ENCODE measurements at regions not wholly inside any gene's neighbourhood (a gene's known extent, or its start where the extent isn't known, plus 50 kb on each side); places are given as distances from the start of the nearest gene placed in this dataset.

GRCh38 chr14:24715239-24715638 is 81.2 kb upstream of the GZMB start:
- no peak overlapping the region for H3K4me3 ChIP-seq (ENCODE audit: insufficient read length, low read depth)
- no peaks in the 10 kb centered on the region for H3K27me3 ChIP-seq (ENCODE audit: insufficient read depth, insufficient read length)
- no peaks in the 10 kb centered on the region for H3K9me3 ChIP-seq (ENCODE audit: insufficient read depth, low read length)
- DNase-seq (ENCODE audit: low read depth, low spot score) = no peak
- H3K4me1 ChIP-seq (ENCODE audit: insufficient read depth, insufficient read length) = no peaks in the 10 kb centered on the region
- H3K36me3 ChIP-seq (ENCODE audit: insufficient read depth, insufficient read length, low read length) = no peaks in the 10 kb centered on the region
- no peak overlapping the region for H3K9ac ChIP-seq (ENCODE audit: insufficient read length, low read depth)
- TF ChIP-seq SUZ12 (IDR thresholded peaks at IDR 0.05; ENCODE audit: extremely low read depth, insufficient read depth, insufficient read length) (no peak), YY1 (IDR thresholded peaks at IDR 0.05; ENCODE audit: insufficient read depth, insufficient read length) (no peak), ZNF274 (IDR thresholded peaks at IDR 0.05; ENCODE audit: low read depth, low read length) (no peak)

DNA sequence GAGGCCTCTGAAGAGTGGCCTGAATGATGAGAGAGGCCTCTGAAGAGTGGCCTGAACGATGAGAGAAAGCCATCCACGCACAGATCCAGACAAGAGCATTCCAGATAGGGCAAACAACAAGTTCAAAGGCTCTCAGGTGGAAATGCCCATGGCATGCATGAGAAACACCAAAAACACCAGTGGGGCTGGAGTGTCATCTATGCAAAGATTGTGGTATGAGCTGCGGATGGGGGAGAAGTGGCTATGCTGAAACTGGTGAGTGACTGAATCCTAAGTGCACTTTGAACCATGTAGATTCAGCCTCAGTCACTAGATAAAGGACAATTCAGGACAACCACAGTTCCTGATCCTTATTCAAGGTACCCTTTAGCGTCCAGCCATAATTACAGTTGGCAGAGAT is 79.4 kb upstream of the GZMB start:
- Histone ChIP-seq H3K36me3 (ENCODE audit: insufficient read depth, insufficient read length, low read length) (no peaks in the 10 kb centered on the region), H3K4me3 (ENCODE audit: insufficient read length, low read depth) (no peak overlapping the region), H3K9me3 (ENCODE audit: insufficient read depth, low read length) (no peaks in the 10 kb centered on the region), H3K9ac (ENCODE audit: insufficient read length, low read depth) (no peak overlapping the region), H3K4me1 (ENCODE audit: insufficient read depth, insufficient read length) (no peaks in the 10 kb centered on the region), H3K27me3 (ENCODE audit: insufficient read depth, insufficient read length) (no peaks in the 10 kb centered on the region)
- no peak for DNase-seq (ENCODE audit: low read depth, low spot score)
- TF ChIP-seq ZNF274 (IDR thresholded peaks at IDR 0.05; ENCODE audit: low read depth, low read length) = no peak

DNA sequence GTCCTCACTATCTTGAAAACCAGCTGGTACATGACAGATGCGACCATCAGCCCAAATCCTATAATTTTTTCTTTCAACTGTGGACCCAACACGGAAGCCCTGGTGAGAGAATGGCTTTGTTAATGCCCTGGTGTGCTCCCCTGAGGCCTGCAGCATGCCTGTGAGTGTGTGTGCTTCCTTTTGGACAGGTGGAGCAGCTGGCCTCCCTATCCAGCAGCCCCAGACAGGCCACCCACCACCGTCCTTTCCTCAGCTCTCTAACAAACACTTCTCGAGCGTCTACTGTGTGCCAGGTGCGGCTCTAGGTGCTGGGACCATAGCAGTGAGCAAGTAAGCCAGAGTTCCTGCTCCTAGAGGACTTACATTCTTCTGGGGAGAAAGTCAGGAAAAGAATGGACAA is 78.9 kb upstream of the GZMB start:
- H3K27me3 ChIP-seq (ENCODE audit: insufficient read depth, insufficient read length) = no peaks in the 10 kb centered on the region
- no peak overlapping the region for H3K9ac ChIP-seq (ENCODE audit: insufficient read length, low read depth)
- H3K4me3 ChIP-seq (ENCODE audit: insufficient read length, low read depth) = no peak overlapping the region
- H3K9me3 ChIP-seq (ENCODE audit: insufficient read depth, low read length) = no peaks in the 10 kb centered on the region
- TF ChIP-seq SUZ12 (IDR thresholded peaks at IDR 0.05; ENCODE audit: extremely low read depth, insufficient read depth, insufficient read length) (no peak), YY1 (IDR thresholded peaks at IDR 0.05; ENCODE audit: insufficient read depth, insufficient read length) (no peak), ZNF274 (IDR thresholded peaks at IDR 0.05; ENCODE audit: low read depth, low read length) (no peak)
- DNase-seq (ENCODE audit: low read depth, low spot score) = no peak
- no peaks in the 10 kb centered on the region for H3K36me3 ChIP-seq (ENCODE audit: insufficient read depth, insufficient read length, low read length)
- no peaks in the 10 kb centered on the region for H3K4me1 ChIP-seq (ENCODE audit: insufficient read depth, insufficient read length)

DNA sequence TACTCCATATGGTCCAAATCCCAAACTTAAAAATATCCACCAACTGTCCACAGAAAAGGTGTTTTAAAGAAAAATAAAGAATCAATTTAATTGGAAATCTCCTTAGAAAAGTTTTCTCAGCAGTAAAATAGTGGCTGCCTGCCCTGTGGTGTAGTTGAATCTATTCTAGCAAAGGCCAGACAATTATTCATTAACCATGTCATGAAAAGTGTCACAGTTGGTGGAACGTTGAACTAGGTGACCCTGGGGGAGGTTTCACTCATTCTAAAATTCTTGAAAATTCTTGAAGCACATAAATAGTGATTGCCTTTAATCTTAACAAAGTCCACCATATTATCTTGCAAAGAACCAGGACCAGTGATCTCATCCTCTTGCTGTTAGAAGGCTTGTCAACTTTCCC is 78.4 kb upstream of the GZMB start:
- no peak for TF ChIP-seq SUZ12 (IDR thresholded peaks at IDR 0.05; ENCODE audit: extremely low read depth, insufficient read depth, insufficient read length)
- Histone ChIP-seq H3K9ac (ENCODE audit: insufficient read length, low read depth) (no peak overlapping the region), H3K27me3 (ENCODE audit: insufficient read depth, insufficient read length) (no peaks in the 10 kb centered on the region), H3K9me3 (ENCODE audit: insufficient read depth, low read length) (no peaks in the 10 kb centered on the region), H3K4me1 (ENCODE audit: insufficient read depth, insufficient read length) (no peaks in the 10 kb centered on the region), H3K4me3 (ENCODE audit: insufficient read length, low read depth) (no peak overlapping the region), H3K36me3 (ENCODE audit: insufficient read depth, insufficient read length, low read length) (no peaks in the 10 kb centered on the region)
- DNase-seq (ENCODE audit: low read depth, low spot score) = no peak

DNA sequence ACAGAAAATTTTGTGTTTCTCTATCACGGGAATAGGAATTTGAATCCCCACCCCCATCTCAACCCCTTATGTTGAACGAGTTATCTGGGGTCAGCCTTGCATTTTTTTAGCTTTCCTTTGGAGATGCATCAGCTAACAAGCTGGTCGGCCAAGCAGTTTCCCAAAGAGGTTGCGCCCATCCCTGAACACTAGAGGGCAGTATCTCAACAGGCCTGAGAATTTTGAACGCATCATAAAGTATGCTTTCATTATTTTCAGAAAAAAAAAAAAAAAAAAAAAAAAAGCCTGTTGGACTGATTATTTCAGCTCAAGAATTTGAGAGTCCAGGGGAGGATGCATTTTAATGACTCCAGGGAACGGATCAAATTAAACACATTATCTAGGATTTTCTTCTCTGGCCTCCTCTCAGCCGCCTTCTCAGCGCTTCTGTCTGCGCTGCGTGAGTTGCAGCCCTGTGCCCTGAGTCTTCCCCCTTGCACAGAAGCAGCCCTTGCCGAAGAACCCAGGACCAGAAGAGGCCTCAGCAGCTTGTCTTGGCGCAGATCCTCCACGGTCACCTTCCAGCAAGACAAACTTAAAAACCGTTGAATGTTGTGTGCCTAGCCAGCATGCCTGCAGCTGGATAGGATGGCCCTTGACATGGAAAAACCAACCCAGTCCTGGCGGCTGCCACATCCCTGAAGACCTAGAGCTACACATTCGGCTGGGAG is 76.6 kb upstream of the GZMB start:
- H3K27me3 ChIP-seq (ENCODE audit: insufficient read depth, insufficient read length) = no peaks in the 10 kb centered on the region
- H3K9me3 ChIP-seq (ENCODE audit: insufficient read depth, low read length) = no peaks in the 10 kb centered on the region
- H3K36me3 ChIP-seq (ENCODE audit: insufficient read depth, insufficient read length, low read length) = no peaks in the 10 kb centered on the region
- H3K9ac ChIP-seq (ENCODE audit: insufficient read length, low read depth) = no peak overlapping the region
- DNase-seq (ENCODE audit: low read depth, low spot score) = peak; percentile 28
- H3K4me1 ChIP-seq (ENCODE audit: insufficient read depth, insufficient read length) = no peaks in the 10 kb centered on the region
- no peak for TF ChIP-seq ZNF274 (IDR thresholded peaks at IDR 0.05; ENCODE audit: low read depth, low read length)
- TF ChIP-seq SUZ12 (IDR thresholded peaks at IDR 0.05; ENCODE audit: extremely low read depth, insufficient read depth, insufficient read length) = no peak
- TF ChIP-seq YY1 (IDR thresholded peaks at IDR 0.05; ENCODE audit: insufficient read depth, insufficient read length) = no peak
- no peak overlapping the region for H3K4me3 ChIP-seq (ENCODE audit: insufficient read length, low read depth)

DNA sequence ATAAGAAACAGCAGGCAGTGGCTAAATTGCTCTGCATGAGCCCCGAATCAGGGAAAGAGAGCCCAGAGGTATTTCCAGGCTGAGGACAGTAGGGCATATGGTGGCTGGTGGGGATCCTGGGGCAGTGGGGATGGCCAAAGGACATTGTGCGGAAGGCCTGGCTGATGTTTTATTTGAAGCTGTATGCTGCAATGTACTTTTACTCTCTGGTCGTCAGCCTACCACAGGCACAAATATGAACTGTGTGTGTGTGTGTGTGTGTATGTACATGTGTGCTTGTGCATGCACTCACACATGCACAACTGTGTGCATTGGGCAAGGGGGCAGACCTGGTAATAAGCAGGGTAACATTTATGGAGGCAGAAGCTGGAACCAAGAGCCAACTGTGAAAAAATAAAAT is 74.7 kb upstream of the GZMB start:
- no peaks in the 10 kb centered on the region for H3K9me3 ChIP-seq (ENCODE audit: insufficient read depth, low read length)
- TF ChIP-seq ZNF274 (IDR thresholded peaks at IDR 0.05; ENCODE audit: low read depth, low read length) (no peak), YY1 (IDR thresholded peaks at IDR 0.05; ENCODE audit: insufficient read depth, insufficient read length) (no peak), SUZ12 (IDR thresholded peaks at IDR 0.05; ENCODE audit: extremely low read depth, insufficient read depth, insufficient read length) (no peak)
- no peaks in the 10 kb centered on the region for H3K27me3 ChIP-seq (ENCODE audit: insufficient read depth, insufficient read length)
- H3K9ac ChIP-seq (ENCODE audit: insufficient read length, low read depth) = no peak overlapping the region
- no peak for DNase-seq (ENCODE audit: low read depth, low spot score)
- no peaks in the 10 kb centered on the region for H3K4me1 ChIP-seq (ENCODE audit: insufficient read depth, insufficient read length)
- H3K36me3 ChIP-seq (ENCODE audit: insufficient read depth, insufficient read length, low read length) = no peaks in the 10 kb centered on the region
- H3K4me3 ChIP-seq (ENCODE audit: insufficient read length, low read depth) = no peak overlapping the region

DNA sequence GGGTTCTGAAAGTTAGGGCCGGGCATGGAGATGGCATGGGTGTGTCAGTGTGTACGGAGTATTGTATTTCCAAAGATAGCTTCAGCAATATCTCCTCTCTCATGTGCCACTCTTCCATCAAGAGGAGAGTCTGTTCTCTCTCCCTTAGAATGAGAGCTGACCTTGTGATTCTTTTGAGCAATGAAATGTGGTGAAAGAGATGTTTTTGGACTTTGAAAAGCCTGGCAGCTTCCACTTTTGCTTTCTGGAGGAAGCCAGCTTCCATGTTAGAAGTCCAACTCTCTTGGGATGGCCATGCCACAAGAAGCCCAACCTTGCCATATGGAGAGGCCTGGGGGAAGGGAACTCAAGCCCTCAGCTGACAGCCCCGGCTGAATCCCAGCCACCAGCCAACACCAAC is 72.4 kb upstream of the GZMB start:
- Histone ChIP-seq H3K4me1 (ENCODE audit: insufficient read depth, insufficient read length) (no peaks in the 10 kb centered on the region), H3K27me3 (ENCODE audit: insufficient read depth, insufficient read length) (no peaks in the 10 kb centered on the region), H3K4me3 (ENCODE audit: insufficient read length, low read depth) (no peak overlapping the region), H3K9me3 (ENCODE audit: insufficient read depth, low read length) (no peaks in the 10 kb centered on the region), H3K9ac (ENCODE audit: insufficient read length, low read depth) (no peak overlapping the region), H3K36me3 (ENCODE audit: insufficient read depth, insufficient read length, low read length) (no peaks in the 10 kb centered on the region)
- no peak for TF ChIP-seq YY1 (IDR thresholded peaks at IDR 0.05; ENCODE audit: insufficient read depth, insufficient read length)
- no peak for TF ChIP-seq SUZ12 (IDR thresholded peaks at IDR 0.05; ENCODE audit: extremely low read depth, insufficient read depth, insufficient read length)
- no peak for TF ChIP-seq ZNF274 (IDR thresholded peaks at IDR 0.05; ENCODE audit: low read depth, low read length)
- DNase-seq (ENCODE audit: low read depth, low spot score) = no peak

GRCh38 chr14:24705840-24706239 is 71.8 kb upstream of the GZMB start:
- no peak for DNase-seq (ENCODE audit: low read depth, low spot score)
- Histone ChIP-seq H3K4me1 (ENCODE audit: insufficient read depth, insufficient read length) (no peaks in the 10 kb centered on the region), H3K27me3 (ENCODE audit: insufficient read depth, insufficient read length) (no peaks in the 10 kb centered on the region), H3K4me3 (ENCODE audit: insufficient read length, low read depth) (no peak overlapping the region), H3K9ac (ENCODE audit: insufficient read length, low read depth) (no peak overlapping the region), H3K9me3 (ENCODE audit: insufficient read depth, low read length) (no peaks in the 10 kb centered on the region), H3K36me3 (ENCODE audit: insufficient read depth, insufficient read length, low read length) (no peaks in the 10 kb centered on the region)
- TF ChIP-seq ZNF274 (IDR thresholded peaks at IDR 0.05; ENCODE audit: low read depth, low read length) (no peak), SUZ12 (IDR thresholded peaks at IDR 0.05; ENCODE audit: extremely low read depth, insufficient read depth, insufficient read length) (no peak)

All from NT2/D1 (cell line).